ENCODE measurements at regions not wholly inside any gene's neighbourhood (a gene's known extent, or its start where the extent isn't known, plus 50 kb on each side); places are given as distances from the start of the nearest gene placed in this dataset.
A peak's percentile ranks its signal among the peaks of the same experiment; 100 is the strongest.
"Not testable (repeated sequence)": the region's sequence is repeated elsewhere in the genome, so short reads cannot be mapped to it uniquely, and the experiment has no call there.

DNA sequence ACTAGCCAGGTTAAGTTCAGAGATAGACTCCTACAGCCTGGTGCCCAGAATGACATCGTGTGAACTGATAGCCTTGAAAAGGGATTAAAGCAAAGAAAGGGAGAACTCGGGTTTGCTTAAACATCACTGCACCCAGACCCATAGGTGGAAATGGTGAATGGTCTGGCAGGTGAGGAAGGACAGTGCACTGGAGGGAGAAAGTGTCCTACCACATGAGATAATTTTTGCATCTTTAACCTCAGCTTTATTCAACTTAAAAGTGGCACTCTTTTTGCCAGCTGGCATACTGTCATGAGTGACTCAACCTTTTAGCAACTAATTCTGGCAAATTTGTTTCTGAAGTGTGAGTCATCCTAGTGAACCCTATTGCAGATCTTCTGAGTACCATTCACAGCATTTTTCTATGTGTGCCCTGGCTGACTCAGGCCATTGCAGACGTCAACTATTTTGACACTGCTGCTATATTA lies 53.0 kb upstream of the DAPP1 start:
- DNase-seq = no peak

DNA sequence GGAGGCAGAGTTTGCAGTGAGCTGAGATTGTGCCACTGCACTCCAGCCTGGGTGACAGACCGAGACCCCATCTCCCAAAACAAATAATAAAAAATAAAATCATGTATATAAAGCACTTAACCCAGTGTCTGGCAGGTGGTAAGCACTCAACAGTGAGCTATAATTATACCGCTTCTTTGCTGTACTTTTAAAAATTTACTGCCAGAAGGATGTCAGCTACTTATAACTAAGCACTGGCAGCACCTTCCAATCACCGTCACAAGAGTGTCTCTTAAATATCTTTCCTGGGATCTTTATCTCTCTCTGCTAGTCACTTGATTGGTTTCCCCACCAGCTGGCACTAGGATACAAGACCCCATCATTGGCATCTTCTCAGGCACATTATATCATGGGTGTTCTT lies 53.9 kb upstream of the DAPP1 start:
- DNase-seq = no peak

DNA sequence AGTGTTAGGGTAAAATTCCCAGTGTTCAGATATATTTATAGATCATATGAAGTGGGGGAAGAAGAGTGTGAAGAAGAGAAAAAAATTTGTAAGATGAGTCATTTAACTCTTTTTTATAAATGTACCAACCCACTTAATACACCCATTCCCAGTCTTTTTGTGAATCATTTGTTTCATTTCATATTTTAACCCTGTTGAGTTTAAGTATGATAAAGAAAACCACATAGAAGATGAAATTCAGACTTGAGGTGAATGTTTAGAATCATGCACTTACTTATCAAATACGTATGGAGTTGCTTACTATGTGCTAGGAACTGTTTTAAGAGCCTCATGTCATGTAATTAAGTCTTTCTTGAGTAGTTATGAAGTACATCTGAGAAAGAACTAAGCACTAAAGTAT lies 56.6 kb upstream of the DAPP1 start:
- no peak for DNase-seq

DNA sequence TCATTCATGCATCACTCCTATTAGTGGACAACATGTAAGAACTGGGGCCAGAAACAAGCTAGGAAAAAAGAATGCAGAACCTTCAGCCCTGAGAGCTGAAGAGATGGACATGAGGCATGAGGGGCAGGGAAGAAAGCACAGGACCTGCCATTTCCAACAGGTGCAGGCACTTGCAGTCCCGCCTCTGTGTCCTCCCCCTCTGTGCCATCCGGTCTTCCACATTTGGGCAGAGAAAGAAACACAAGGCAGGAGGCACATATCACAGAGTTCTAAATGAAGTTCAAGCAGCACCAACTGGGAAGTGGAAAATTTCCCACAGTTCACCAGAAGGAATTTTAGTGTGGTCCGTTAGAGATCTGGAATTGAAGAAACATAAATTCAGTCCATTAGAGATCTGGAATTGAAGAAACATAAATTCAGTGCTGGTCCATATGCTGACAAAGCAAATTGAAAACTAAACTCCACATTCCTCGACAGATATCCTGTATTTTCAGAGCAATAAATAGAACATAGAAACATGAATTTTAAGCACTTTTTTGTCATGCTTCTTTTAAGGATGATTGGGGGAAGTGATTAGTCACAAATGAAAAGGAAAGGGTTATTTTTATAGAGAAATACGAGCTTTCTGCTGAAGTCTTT lies 57.2 kb upstream of the DAPP1 start:
- no peak for DNase-seq

DNA sequence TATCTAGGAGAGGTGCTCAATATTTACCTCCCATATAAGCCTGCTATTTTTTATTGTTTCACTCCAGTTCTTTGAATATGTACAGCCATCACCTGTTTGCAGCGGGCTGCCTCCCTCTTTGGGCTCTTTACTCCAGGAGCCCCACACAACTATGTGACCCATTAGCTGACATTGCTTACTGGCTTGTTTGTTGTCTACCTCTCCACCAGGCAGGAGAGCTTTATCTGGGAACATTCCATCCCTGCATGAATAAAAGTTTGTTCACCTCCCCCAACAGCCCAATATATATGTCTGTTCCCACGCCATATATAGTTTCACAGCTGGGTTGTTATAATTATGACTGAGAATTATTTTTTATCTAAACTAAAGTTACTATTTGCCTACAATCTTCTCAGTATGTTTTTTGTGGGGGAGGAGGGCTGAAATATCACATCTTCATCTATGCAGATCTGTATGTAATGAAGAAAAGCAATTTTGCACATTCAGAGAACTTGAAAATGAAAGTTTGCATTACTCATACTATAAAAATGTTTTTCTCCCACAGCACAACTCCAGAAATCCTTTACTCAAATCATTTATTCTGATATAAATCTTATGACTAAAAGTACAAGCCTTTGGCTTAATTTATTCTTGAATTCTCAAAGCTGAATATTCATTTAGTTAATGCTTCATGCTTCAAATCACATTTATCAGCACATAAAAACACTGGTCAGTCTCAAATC lies 61.2 kb upstream of the DAPP1 start:
- no peak for DNase-seq

DNA sequence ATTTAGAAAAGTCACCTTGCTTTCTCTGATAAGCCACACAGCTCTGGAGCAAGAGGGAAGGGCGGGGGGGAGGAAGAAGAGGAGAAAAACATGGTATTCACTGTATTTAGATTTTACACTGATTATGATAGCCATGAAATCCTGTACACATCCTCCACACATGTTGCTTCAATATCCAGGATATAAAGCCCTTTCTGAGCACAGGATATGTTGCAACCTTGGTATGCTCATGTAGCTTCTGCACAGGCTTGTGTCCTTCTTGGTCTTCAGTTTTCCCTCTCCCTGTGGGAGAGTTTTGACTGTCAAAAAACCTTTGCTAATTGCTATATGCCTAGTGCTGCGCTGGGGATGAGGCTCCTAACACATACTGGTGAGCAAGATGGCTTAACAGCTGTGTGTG lies 61.9 kb upstream of the DAPP1 start:
- DNase-seq = no peak

DNA sequence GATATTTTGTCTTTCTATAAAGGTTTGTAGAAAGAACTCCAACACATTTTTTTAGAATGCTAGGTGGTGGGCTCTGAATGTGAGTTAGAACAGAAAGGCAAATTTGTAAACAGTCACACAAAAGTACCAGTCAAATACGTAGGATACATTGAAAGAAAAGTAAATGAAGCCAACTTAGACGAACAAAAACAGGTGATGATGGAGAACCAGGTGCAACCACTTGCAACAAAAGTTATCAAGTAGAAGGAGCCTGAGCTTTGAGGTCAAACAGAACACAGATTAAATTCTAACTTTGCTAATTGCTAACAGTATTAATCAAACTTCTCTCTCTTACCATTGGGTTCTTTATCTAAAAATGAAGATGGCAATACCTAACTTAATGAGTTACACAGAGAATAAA lies 62.7 kb upstream of the DAPP1 start:
- DNase-seq = no peak

DNA sequence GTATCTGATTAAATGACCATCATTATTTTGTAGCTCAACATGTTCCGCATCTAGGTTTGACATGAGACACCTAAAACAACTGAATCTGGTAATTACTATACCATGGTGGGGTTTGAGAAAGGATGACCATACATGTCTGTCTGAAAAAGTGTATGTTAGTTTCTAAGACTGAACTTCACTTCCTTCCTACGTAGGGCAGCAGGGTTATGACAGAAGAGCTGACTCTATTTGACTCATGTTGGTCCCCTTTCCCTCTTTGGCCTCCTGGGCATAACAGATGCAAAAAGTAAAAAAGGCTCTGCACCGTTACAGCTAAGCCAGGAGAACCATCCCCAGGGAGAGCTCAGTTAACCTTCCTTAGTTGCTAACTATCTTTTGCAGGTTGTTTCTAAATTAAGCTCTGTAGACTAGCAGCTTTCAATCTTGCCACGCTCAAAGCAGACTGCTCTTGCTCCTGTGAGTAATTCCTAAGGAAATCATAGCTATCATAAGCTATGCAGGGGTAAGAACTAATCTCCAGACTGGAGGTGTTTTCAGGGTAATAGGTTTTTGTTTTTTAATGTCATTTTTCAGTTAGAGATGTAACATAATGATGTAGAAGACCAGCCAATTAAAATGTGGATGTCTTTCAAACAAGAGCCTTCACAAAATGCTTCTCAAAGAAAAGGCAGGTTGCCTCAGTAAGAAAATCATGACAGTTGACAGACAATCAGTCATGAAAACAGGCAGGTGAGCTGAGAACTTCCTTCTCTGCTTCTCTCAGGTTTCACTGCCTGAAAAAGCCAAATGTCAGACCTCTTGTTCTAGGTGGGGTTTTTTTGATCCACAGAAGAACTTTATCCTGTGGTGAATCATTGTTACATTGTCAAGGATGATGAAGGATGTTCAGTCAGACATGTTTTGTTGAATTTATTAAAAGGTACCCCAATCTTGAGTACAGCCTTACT lies 66.9 kb upstream of the DAPP1 start:
- DNase-seq = no peak

DNA sequence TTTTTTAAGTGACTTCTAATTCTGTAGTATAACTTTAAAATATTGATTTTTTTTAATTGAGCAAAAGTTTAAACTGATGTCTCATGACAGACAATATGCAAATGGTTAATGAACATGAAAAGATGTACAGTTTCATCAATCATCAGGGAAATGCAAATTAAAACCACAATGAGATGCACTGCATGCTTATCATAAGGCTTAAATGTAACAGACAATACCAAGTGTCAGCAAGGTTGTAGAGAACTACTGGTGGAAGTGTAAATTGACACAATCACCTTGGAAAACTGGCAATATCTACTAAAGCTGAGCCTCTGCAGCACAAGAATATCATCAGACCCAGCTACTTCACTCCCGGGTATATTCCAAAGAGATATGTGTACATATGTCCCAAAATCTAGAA lies 70.2 kb upstream of the DAPP1 start:
- no peak for DNase-seq

DNA sequence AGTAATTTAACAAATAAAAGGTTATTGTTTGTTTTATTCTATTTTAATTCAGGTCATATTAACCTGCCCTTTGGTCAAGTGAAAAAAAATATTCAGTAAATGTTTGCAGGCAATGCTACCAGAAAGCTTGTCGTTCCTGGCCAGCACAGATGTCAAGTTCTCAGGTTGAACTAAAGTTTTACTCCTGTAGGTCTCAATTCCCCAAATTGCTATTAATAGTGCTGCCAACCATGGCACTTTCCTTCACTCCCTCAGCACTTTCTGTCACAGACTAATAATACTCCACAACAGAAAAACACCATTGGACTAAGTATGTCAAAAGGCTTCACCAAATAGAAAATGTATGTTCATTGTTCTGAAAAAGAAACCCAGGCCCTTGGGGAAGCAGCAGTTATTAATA lies 79.2 kb upstream of the C4orf54 start:
- DNase-seq = no peak

DNA sequence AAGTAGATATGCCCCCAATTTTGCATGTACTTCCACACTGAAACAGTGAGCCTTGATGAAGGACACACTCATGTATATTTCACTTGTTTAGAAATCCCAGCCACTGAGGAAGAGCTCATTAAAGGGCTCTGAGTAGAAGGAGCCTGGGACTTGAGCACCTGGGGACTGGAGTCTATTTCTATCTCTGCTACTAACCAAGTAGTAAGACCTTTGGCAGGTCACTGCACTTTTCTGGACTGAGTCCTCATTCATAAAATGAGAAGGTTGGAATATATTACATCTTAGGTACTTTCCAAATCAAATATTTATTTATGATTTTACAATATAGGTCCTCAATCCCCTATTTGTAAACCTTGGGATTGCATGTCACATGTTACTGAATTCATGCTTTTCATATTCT lies 78.2 kb upstream of the C4orf54 start:
- DNase-seq = no peak

DNA sequence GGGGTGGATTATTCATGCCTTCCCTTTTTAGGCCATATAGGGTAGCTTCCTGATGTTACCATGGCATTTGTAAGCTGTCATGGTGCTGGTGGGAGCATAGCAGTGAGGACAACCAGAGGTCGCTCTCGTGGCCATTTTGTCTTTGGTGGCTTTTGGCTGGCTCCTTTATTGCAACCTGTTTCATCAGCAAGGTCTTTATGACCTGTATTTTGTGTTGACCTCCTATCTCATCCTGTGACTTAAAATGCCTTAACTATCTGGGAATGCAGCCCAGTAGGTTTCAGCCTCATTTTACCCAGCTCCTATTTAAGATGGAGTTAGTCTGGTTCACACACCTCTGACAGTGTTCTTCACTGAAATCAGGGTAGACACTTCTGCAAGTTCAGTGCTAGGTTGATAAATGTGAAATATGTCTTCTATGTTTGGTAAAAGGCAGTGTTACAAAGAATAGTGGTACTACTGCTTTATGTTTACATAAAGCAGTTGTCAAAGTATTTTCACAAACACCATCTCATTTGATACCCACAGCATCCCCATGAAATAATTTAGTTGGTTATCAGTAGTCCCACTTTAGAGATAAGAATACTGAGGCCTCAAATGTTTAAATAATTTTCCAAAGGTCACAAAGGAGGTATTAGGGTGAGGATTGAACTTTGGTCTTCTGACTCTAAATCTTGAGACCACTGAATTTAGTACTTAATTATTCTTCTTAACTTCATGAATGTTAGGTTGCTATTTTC lies 77.1 kb upstream of the C4orf54 start:
- no peak for DNase-seq

DNA sequence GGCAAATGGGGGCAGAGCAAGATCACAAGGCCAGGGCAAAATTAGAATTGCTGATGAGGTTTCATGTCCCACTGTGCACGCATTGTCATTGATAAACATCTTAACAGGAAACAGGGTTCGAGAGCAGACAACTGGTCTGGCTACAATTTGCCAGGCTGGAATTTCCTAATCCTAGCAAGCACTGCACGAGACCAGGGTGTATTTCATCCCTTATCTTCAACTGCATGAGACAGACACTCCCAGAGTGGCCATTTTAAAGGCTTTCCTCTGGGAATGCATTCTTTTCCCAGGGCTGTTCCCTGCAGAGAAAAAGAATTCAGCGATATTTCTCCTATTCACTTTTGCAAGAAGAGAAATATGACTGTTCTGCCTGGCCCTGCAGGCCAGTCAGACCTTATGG lies 75.8 kb upstream of the C4orf54 start:
- DNase-seq = not testable (repeated sequence)

DNA sequence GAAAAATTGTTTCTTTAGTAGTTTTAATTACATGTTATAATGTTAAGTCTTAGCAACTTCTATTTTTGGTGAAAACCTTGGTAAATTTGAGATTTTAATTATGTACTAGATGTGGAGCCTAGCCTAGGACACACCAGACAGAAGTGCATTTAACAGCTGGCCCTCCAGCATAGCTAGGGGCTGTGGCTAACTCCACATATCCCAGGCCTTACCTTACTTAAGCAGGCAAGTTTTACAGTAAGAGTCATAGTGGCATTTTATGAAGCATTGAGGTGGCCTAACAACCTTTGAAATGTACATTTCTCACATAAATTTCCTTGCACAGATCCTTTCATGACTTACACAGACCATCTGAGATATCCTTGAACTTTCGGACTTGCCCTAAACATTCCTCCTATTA lies 71.6 kb upstream of the C4orf54 start:
- no peak for DNase-seq

DNA sequence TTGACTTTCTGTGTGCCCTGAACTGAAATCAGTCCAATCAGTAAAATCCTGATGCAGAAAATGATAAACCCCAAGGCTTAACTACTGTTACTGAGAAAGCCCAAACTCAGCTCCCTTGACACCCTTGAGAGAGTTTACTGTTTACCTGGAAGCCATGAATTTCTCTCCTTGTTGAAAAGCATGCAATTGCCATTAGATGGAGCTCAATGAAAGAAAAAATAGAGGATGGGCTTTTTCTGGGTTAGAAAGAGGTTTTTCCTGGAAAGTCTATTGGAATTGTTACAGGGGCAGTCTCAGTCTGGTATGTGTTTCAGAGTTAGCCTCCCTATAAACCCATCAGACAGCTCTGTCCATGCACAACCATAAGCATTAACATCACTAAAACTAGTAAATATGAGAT lies 66.4 kb upstream of the C4orf54 start:
- peak; percentile 20 to 37 for DNase-seq

DNA sequence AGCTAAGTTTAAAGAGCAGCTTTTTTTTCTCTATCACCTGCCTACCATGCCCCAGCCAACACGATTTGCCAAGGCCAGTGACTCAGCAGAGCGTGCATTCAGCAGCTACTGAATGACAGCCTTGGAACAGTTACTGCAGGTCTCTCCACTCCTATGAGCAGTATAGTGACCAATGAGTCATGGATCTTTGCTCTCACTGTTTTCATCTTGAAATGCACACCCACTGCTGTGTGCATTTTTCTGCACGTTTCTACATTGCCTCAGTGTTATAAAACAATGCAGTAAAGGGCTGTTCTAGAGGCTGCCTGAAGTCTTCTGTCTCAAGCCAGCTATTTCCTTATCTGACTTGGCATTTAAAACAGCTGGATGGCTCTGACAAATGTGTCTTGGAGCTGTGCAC lies 66.0 kb upstream of the C4orf54 start:
- DNase-seq = peak in 1 of 2 donors; percentile 23

DNA sequence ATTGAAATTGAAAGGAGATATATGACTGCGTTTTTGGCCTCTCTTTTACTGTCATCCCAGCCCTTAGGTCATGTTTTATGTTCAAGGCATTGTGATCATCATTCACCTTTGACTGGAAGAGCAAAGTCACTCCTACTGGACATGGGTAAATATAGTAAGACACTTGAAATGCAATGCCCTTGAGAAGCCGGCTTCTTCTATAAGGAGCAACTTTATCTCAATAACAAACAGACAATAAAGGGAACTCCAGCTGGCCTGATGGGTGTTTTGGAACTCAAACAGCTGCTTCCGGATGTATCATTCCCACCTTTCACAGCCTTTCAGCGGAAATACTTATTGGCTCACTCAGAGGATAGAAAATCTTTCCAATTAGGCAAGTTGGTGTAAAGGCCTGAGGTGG lies 65.1 kb upstream of the C4orf54 start:
- no peak for DNase-seq

DNA sequence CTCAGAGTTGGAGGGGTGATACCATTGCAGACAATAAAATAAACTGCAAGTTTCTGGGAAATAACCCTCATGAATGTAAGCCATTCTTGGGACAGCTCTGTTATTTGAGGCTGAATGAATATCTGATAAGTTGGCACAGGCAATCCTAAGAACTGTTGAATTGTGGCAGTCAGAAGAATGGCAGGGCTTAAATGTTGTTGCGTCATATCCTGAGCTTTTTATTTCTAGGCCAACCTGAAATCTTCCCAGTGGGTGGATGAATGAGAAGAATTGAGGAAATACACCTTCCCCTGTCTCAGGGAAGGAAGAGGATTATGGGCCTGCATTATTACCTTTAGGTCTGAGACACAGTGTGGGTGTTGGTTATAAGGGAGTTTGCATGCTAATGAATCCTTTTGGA lies 64.4 kb upstream of the C4orf54 start:
- DNase-seq = no peak

DNA sequence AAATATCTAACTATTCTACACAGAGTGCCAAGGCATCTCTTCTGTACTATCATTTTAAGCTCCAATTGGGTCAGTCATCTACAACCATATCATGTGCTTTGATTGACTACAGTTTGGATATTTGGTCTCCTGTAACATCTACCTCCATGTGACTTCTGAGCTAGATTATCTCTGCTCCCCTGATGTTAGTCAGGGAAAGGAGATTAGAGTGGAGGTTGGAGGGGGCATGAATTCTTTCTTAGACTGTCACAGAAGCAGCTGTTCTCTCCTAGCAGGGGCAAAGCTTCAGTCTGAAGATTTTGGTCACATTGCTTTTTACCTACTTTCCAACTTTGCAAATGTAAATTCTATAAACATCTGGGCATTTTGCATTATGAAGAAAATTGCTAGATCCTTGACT lies 62.6 kb upstream of the C4orf54 start:
- DNase-seq = no peak

DNA sequence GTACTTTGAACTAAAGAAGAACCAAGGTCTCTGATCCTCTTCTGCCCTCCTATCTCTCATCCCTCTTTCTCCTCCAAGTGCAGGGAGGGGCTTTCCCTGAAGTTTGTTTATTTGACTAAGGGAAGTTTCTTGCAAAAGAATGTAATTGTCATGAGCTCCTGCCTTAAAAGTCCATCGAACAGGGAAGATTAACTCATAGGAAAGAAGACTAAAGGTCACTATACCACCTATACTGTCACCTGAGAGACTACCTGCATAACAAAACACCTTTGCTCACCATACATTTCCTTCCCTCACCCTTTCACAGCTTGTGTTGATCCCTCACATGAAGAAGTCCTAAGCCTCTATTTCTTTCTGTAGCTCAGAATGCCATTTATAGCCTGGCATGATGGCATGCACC lies 59.4 kb upstream of the C4orf54 start:
- DNase-seq = no peak

DNA sequence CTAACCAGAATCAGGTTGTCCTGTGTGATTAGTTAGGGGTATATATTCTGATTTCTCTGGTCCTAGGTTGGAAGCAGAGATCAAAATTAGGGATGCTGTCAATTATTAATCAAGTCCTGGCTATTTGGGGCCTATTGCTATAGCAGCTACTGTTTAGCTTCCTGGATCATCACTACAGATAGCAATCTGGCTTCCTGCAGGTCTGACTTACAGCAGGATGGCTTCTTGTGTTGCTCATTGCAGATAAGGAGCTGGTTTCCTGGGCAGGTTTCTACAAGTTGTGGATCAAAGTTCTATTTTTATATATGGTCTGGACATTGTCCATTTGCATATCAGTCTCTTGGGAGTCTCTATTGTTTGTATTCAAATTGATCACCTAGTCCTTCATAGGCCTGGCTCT lies 57.7 kb upstream of the C4orf54 start:
- no peak for DNase-seq

DNA sequence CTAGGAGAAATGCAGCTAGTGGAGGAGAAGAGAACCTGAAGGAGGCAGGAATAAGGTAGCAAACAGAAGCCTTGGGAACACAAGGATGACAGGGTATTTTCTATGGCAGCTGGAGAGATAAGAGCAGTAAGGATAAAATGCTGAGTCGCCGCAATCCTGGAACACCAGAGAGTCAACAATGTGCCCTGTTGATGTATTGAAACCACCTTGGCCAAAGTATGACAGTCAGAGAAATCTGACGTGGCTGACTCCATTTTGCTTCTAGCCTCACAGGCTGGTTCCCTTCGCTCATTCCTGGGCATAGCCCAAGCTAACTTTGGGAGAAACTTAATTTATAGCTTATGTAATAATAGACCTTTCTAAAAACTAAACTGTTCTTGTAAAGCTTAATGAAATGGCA lies 56.6 kb upstream of the C4orf54 start:
- no peak for DNase-seq
